HG03521 (cell line): ENCODE measurements at regions not wholly inside any gene's neighbourhood (a gene's known extent, or its start where the extent isn't known, plus 50 kb on each side); places are given as distances from the start of the nearest gene placed in this dataset.

Source experiments
- ATAC-seq: cut with Tn5 transposase; IDR thresholded peaks from one replicate; pipeline ENCODE4 v1.9.1; 2021; ENCODE audit warnings: mild to moderate bottlenecking, moderate library complexity; ENCODE audit not compliant: unreplicated experiment

- no peak for ATAC-seq
These were observed 55.7 kb downstream of the CXCR4 start for GRCh38 chr2:136062066-136062837.

DNA sequence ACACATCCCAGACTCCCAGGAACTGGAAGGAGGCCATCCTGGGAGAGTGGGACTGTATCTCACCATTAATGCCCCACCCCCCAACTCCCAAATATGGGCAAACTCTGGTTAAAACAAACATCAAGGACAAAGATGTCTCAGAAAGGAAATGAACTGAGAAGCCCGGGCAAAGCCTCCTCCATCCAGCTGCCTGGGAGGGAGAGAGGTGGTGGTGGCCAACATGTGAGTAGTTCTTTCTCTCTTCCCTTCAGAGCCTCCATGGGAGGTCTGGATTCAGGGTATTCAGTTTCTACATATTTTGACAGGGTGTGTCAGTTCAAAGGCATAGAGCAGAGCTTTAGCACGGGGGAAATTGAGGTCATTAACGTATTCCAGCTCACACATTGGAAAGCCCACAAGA is 57.5 kb downstream of the CXCR4 start:
- ATAC-seq = no peak

- peak; percentile 41 for ATAC-seq
These were observed 58.9 kb downstream of the CXCR4 start for GRCh38 chr2:136059036-136059472.

DNA sequence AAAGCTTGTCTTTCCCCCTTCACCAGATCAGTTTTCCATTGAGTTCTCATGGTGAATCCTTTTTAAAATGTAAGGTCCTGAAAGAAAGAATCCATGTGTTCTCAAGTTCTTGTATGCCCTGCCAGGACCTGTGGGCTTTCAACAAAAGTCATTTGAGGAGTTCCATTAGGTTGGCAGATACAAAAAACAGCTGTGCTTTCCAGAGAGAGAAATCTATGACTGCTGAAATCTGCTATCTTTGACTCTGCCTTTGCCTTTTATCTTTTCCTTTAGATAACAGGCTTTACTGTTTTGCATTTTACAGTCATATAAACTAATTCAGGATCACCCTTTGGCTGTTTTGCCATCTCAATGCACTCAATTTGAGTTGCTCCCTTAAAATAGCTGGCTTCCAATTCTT is 59.7 kb downstream of the CXCR4 start:
- no peak for ATAC-seq

GRCh38 chr2:136057802-136058140 is 60.2 kb downstream of the CXCR4 start:
- ATAC-seq = no peak

- peak; percentile 32 for ATAC-seq
These were observed 60.7 kb downstream of the CXCR4 start for GRCh38 chr2:136057023-136057801.

- peak; percentile 34 for ATAC-seq
These were observed 61.8 kb downstream of the CXCR4 start for GRCh38 chr2:136055929-136056688.

DNA sequence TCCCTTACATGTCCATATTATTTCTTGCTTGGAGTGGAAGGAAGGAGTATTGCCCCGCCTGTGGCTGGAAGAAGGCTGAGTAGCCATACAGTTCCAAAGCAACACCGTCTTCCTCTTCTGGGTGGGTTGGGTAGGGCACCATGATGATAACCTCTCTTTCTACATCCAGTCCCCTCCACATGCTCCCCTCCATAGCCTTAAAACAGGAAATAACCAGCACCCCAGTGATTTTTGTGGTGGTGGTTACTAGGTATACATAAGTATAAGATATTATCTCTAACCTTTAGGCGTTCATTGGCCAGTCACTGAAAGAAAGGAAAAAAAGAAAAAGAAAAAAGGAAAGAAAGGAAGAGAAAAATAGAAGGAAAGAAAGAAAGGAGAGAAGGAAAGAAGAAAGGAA is 63.1 kb downstream of the CXCR4 start:
- ATAC-seq = no peak

- ATAC-seq = peak; percentile 30
These were observed 65.3 kb downstream of the CXCR4 start for GRCh38 chr2:136052369-136053362.

DNA sequence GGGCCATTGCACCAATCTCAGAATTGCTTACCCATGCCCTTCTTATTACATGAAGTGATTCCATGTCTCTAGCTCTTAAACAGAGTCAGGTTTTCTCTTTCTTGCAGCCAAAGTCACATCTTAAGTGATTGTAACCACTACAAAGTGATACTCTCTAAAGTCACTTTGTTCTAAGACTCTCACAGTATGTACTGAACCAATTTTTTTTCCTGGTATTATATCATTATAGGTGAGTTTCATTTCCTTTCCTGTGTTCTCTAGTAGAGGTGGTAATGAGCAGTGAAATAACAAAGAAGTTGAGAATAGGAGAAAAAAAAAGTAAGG is 66.3 kb upstream of the DARS1 start:
- no peak for ATAC-seq

DNA sequence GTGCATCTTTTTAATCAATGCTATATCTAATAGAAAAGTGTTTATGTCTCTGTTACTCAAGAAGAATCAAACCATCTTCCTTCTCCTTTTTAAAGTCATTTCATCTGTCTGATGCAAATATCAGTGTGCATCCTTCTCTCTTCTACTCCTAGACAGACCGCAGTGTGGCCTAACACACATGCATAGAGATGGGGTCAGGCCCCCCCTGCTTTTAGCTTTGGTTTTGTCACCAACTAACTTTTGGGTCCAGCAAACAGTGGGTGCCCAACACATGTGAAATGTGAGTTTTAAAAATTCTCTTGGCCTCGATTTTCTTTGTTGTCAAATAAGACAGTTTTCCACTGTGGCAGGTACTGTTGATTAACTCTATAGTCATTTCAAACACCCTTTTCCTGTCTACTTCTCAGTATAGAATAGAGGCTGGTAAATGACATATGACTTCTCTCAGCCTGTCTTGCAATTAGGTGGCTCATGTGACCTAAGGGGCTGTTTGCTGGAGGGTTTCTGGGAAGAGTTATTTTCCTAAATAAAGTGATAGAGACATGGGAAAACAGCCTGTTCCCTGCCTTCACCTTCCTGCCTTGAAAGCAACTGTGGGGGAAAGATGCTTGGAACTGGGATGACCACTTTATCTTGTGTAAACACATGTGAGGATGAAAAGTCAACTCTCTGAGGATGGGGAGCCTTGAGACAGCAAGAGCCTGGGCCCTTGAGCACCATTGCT is 65.7 kb upstream of the DARS1 start:
- ATAC-seq = peak; percentile 43

GRCh38 chr2:136049991-136050920 is 64.8 kb upstream of the DARS1 start:
- no peak for ATAC-seq

- no peak for ATAC-seq
These were observed 63.8 kb upstream of the DARS1 start for GRCh38 chr2:136049011-136049742.

DNA sequence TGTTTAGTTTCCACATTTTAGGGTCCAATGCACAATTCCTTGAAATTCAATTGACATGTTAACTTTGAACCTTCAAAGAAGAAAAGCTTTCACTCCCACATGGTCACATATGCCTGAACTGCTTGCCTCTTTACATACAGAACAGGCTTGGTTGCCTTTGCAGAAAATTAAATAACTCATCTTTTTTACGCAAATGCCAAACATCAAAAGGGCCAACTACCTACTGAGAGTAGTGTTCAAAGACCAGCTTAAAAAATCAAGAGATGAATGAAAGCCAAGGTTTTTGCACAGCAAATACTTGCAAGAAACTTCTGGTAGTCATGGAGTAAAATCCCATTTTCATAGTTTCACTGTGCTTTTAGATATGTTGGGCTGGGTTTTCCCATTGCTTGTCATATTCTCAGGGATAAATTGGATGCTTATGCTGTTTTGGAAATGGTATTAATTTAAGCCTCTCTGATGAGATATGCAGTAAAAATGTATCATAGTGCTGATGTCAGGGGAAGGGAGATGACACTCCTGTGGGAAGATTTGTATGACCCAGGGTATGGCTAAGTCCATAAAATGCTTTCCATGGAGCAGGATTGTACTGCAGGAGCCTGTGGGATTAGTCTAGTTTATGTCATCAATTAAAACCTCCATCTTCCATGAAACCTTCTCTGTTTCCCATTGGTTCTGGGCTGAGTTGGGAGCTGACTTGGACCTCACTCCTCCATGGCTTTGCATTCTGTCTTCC is 60.6 kb upstream of the DARS1 start:
- ATAC-seq = no peak

DNA sequence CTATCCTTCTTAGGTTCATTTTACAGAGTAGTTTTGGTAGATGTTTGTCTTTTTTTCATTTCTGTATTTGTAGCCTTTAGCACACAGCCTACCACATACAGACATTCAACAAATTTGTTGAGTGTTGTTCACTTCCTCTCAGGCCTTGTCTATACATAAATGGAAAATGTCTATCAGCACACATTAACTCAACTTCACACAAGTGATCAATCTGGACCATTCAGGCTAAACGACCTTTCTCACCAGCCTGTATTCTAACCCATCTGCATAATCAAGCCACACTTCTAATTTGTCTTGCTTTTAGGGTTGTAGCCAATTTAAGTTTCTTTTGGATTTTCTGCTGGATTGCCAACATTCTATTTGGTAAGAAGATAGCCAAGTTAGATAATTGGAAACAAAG is 59.9 kb upstream of the DARS1 start:
- no peak for ATAC-seq
